Ishikawa (cell line): ENCODE measurements at regions not wholly inside any gene's neighbourhood (a gene's known extent, or its start where the extent isn't known, plus 50 kb on each side); places are given as distances from the start of the nearest gene placed in this dataset.

ENCODE experiments used
- CEBPB ChIP-seq: IDR thresholded peaks from 2 replicates; pipeline ENCODE4 v1.6.1; 2012
- CREB1 ChIP-seq: IDR thresholded peaks from 2 replicates; pipeline ENCODE4 v1.6.1; 2012; ENCODE audit warnings: low read depth
- EGR1 ChIP-seq: IDR thresholded peaks from 2 replicates; pipeline ENCODE4 v1.6.1; 2012
- EP300 ChIP-seq: IDR thresholded peaks from 2 replicates; pipeline ENCODE4 v1.6.1; 2012; ENCODE audit warnings: borderline replicate concordance
- NFIC ChIP-seq: IDR thresholded peaks from 2 replicates; pipeline ENCODE4 v1.6.1; 2012
- RAD21 ChIP-seq: IDR thresholded peaks from 2 replicates; pipeline ENCODE4 v1.6.1; 2012; ENCODE audit warnings: low read depth
- TAF1 ChIP-seq: IDR thresholded peaks from 2 replicates; pipeline ENCODE4 v1.6.1; 2012; ENCODE audit warnings: low read depth, mild to moderate bottlenecking
- TCF12 ChIP-seq: IDR thresholded peaks from 2 replicates; pipeline ENCODE4 v1.6.1; 2012; ENCODE audit warnings: low read depth
- TEAD4 ChIP-seq: IDR thresholded peaks from 2 replicates; pipeline ENCODE4 v1.6.1; 2012
- YY1 ChIP-seq: IDR thresholded peaks from 2 replicates; pipeline ENCODE4 v1.6.1; 2012; ENCODE audit warnings: low read depth
- TF ChIP-seq, protein P1 (sequence below): IDR thresholded peaks from 2 replicates; pipeline ENCODE4 v1.6.1; 2012

DNA sequence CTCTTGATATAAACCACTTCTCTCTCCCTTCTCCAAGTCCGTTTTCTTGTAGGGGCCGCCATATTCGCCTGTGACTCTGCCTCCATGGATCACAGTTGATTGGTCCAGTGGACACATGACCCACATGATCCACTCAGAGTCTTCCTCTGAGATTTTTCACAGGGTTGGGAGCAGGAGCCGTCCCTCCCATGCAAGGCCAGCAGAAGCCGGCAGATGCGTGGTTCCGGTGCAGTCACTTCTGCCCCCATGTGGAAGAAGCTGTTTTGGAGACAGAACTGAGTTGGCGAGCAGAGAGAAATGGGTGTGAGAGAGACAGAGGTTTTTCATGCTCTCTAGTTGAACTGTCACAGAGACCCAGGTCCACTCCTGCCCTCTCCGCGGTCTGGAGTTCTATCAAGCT lies 83.3 kb downstream of the C16orf95 start:
- no peak for TF ChIP-seq TEAD4
- no peak for TF ChIP-seq EP300
- no peak for TF ChIP-seq EGR1
- TF ChIP-seq TCF12, result no peak
- TF ChIP-seq YY1, result no peak
- TF ChIP-seq CREB1, result no peak
- no peak for TF ChIP-seq TAF1
- TF ChIP-seq CEBPB, result no peak
- no peak for TF ChIP-seq NFIC
- TF ChIP-seq, protein P1, sequence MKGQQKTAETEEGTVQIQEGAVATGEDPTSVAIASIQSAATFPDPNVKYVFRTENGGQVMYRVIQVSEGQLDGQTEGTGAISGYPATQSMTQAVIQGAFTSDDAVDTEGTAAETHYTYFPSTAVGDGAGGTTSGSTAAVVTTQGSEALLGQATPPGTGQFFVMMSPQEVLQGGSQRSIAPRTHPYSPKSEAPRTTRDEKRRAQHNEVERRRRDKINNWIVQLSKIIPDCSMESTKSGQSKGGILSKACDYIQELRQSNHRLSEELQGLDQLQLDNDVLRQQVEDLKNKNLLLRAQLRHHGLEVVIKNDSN, result no peak
- TF ChIP-seq RAD21, result no peak
